ENCODE measurements at regions not wholly inside any gene's neighbourhood (a gene's known extent, or its start where the extent isn't known, plus 50 kb on each side); places are given as distances from the start of the nearest gene placed in this dataset.

GRCh38 chr15:39360452-39360851 is 220.4 kb upstream of the THBS1 start:
- TF ChIP-seq EZH2 (IDR thresholded peaks at IDR 0.05; ENCODE audit: insufficient read depth, poor library complexity, severe bottlenecking) (no peak), EZH2phosphoT487 (IDR thresholded peaks at IDR 0.05; ENCODE audit: insufficient read depth, low read depth) (no peak)
